Rectal smooth muscle tissue (tissue), 1 donor: ENCODE measurements at regions not wholly inside any gene's neighbourhood (a gene's known extent, or its start where the extent isn't known, plus 50 kb on each side); places are given as distances from the start of the nearest gene placed in this dataset.
A peak's percentile ranks its signal among the peaks of the same experiment; 100 is the strongest.
"Not testable (repeated sequence)": the region's sequence is repeated elsewhere in the genome, so short reads cannot be mapped to it uniquely, and the experiment has no call there.

ENCODE experiments used
- H3K27ac ChIP-seq: one replicate; pipeline ENCODE4 v1.7.0; 2013; ENCODE audit warnings: low read depth, low read length, inconsistent platforms
- H3K27me3 ChIP-seq: one replicate; pipeline ENCODE4 v1.7.0; 2013; ENCODE audit warnings: low read length; ENCODE audit not compliant: control insufficient read depth, insufficient read depth
- H3K36me3 ChIP-seq: one replicate; pipeline ENCODE4 v1.7.0; 2013; ENCODE audit warnings: low read length; ENCODE audit not compliant: control insufficient read depth, insufficient read depth
- H3K4me1 ChIP-seq: one replicate; pipeline ENCODE4 v1.7.0; 2013; ENCODE audit warnings: low read length; ENCODE audit not compliant: control insufficient read depth, insufficient read depth
- H3K4me3 ChIP-seq: one replicate; pipeline ENCODE4 v1.7.0; 2013; ENCODE audit warnings: low read length
- H3K9ac ChIP-seq: one replicate; pipeline ENCODE4 v1.7.0; 2013; ENCODE audit warnings: low read length

DNA sequence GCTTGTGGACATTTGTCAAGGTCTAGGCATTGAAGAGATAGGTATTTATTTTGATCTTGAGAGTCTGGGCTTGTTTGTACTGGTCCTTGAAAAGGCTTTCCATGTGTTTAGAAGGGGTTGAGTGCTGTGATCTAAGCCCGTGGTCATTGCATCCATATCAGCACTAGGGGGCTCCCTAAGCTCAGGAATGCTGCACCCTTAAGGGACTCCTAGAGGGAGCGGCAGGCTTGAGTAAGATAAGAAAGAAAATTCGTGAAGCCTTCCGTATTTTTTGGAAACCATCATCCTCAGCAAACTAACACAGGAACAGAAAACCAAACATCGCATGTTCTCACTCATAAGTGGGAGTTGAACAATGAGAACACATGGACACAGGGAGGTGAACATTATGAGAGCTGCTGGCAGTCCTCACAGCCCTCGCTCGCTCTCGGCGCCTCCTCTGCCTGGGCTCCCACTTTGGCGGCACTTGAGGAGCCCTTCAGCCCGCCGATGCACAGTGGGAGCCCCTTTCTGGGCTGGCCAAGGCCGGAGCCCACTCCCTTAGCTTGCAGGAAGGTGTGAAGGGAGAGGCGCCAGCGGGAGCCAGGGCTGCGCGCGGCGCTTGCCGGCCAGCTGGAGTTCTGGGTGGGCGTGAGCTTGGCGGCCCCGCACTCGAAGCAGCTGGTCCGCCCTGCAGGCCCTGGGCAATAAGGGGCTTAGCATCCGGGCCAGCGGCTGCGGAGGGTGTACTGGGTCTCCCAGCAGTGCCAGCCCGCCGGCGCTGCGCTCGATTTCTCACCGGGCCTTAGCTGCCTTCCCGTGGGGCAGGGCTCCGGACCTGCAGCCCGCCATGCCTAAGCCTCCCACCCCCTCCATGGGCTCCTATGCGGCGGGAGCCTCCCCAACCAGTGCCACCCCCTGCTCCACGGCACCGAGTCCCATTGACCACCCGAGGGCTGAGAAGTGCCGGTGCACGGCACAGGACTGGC, 201.2 kb upstream of the PCDH18 start:
- H3K4me3 ChIP-seq, H3K27me3 ChIP-seq, H3K27ac ChIP-seq, H3K36me3 ChIP-seq, H3K9ac ChIP-seq, H3K4me1 ChIP-seq: not testable (repeated sequence)

GRCh38 chr4:137722910-137723309, 190.6 kb upstream of the PCDH18 start:
- H3K36me3 ChIP-seq: no peaks in the 10 kb centered on the region
- no peak overlapping the region for H3K27ac ChIP-seq
- H3K9ac ChIP-seq: no peak overlapping the region
- H3K4me1 ChIP-seq: no peaks in the 10 kb centered on the region
- no peaks in the 10 kb centered on the region for H3K27me3 ChIP-seq
- H3K4me3 ChIP-seq: no peak overlapping the region

DNA sequence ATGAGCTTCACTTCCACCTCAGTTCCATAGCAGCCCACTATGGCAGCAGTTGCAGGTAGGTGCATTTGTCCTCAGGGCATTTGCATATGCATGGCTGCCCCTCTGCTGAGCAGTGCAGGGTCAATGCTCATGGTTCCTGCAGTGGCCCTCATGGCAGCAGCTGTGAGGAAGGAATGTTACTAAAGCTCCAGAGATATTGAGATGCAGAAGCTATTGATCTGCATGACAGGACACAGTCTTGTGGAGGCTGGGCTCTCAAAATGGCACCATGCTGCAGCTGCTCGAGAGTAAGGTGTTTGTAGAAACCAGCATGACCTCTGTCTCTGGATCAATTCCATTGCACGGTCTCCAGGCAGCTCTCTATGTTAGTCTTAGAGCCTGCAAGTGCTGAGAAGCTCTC, 179.2 kb upstream of the PCDH18 start:
- no peaks in the 10 kb centered on the region for H3K27me3 ChIP-seq
- no peaks in the 10 kb centered on the region for H3K4me1 ChIP-seq
- no peak overlapping the region for H3K4me3 ChIP-seq
- H3K9ac ChIP-seq: no peak overlapping the region
- H3K27ac ChIP-seq: no peak overlapping the region
- no peaks in the 10 kb centered on the region for H3K36me3 ChIP-seq

GRCh38 chr4:137707626-137708025, 175.3 kb upstream of the PCDH18 start:
- Histone ChIP-seq H3K27me3 (no peaks in the 10 kb centered on the region), H3K27ac (no peak overlapping the region), H3K4me1 (peaks cover 22% of the 10 kb centered on the region), H3K9ac (no peak overlapping the region), H3K4me3 (no peak overlapping the region), H3K36me3 (no peaks in the 10 kb centered on the region)

GRCh38 chr4:137707102-137707620, 174.9 kb upstream of the PCDH18 start:
- no peak overlapping the region for H3K9ac ChIP-seq
- H3K27me3 ChIP-seq: no peaks in the 10 kb centered on the region
- no peak overlapping the region for H3K27ac ChIP-seq
- H3K36me3 ChIP-seq: no peaks in the 10 kb centered on the region
- H3K4me3 ChIP-seq: no peak overlapping the region
- H3K4me1 ChIP-seq: peaks cover 24% of the 10 kb centered on the region

- Histone ChIP-seq H3K36me3 (no peaks in the 10 kb centered on the region), H3K27ac (peak overlapping the region; percentile 78), H3K9ac (no peak overlapping the region), H3K4me3 (no peak overlapping the region), H3K4me1 (peaks cover 24% of the 10 kb centered on the region), H3K27me3 (no peaks in the 10 kb centered on the region)
Observed at GRCh38 chr4:137705171-137705783, 173.0 kb upstream of the PCDH18 start.

DNA sequence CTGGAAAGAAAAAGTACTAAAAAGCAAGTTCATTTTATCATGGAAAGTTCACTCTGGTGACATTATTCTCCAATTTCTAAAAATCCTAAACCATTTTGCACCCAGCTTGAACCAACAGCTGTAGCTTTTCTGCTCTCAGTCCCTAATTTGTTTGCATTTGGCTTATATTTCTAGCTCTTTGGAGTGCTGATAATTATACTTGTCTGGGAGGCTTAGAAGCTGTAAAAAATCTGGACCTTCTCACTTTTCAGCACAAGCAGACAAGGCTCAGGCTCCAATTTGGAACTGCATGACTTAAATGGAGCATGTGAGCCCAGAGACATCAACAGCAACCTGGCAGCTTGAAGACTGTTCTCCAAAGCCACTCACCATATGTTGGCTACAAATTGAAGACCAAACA, 170.9 kb upstream of the PCDH18 start:
- H3K9ac ChIP-seq: no peak overlapping the region
- H3K36me3 ChIP-seq: no peaks in the 10 kb centered on the region
- no peaks in the 10 kb centered on the region for H3K27me3 ChIP-seq
- peaks cover 26% of the 10 kb centered on the region for H3K4me1 ChIP-seq
- peak overlapping the region; percentile 32 for H3K27ac ChIP-seq
- no peak overlapping the region for H3K4me3 ChIP-seq

DNA sequence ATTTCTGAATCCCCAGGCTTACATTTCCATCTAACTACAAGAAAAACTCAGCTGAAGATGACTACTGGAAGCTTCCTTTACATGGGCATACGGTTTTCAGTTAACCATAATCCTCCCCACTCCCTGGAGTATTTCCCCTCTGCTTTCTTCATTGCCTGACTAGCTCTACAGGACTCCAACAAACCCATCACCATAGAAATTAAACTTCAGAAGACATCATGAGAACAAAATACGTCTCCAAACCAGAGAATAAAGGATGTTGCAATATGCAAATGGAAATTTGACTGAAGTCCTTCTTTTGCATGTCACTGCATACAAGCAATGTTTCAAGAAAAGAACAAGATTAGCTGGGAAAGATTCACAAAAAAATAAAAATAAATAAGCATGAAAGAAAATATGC, 170.2 kb upstream of the PCDH18 start:
- no peak overlapping the region for H3K4me3 ChIP-seq
- H3K4me1 ChIP-seq: peaks cover 26% of the 10 kb centered on the region
- no peak overlapping the region for H3K27ac ChIP-seq
- no peak overlapping the region for H3K9ac ChIP-seq
- no peaks in the 10 kb centered on the region for H3K36me3 ChIP-seq
- H3K27me3 ChIP-seq: no peaks in the 10 kb centered on the region

- Histone ChIP-seq H3K9ac (no peak overlapping the region), H3K36me3 (no peaks in the 10 kb centered on the region), H3K27me3 (no peaks in the 10 kb centered on the region), H3K4me1 (peaks cover 26% of the 10 kb centered on the region), H3K27ac (no peak overlapping the region), H3K4me3 (no peak overlapping the region)
Observed at GRCh38 chr4:137701401-137701800, 169.1 kb upstream of the PCDH18 start.

- no peak overlapping the region for H3K27ac ChIP-seq
- H3K4me1 ChIP-seq: peaks cover 26% of the 10 kb centered on the region
- no peak overlapping the region for H3K9ac ChIP-seq
- H3K27me3 ChIP-seq: no peaks in the 10 kb centered on the region
- no peaks in the 10 kb centered on the region for H3K36me3 ChIP-seq
- H3K4me3 ChIP-seq: no peak overlapping the region
Observed at GRCh38 chr4:137700751-137701150, 168.5 kb upstream of the PCDH18 start.

DNA sequence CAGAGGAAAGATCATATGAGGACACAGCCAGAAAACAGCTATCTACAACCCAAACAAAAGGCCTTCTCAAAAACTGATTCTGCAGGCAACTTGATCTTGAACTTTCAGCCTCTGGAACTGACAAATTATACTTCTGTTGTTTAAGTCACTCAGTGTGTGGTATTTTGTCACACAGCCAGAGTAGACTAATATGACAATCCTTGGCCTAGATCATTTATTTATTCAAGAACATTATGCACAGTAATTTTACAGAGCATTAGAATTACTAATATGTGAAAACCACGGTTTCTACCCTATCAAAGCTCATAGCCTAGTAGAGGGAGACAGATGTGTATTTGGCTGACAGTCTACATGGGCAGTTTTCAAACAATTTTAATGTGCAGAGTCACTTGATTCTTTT, 167.8 kb upstream of the PCDH18 start:
- H3K4me1 ChIP-seq: peaks cover 23% of the 10 kb centered on the region
- no peaks in the 10 kb centered on the region for H3K27me3 ChIP-seq
- H3K9ac ChIP-seq: no peak overlapping the region
- no peak overlapping the region for H3K27ac ChIP-seq
- no peak overlapping the region for H3K4me3 ChIP-seq
- no peaks in the 10 kb centered on the region for H3K36me3 ChIP-seq

DNA sequence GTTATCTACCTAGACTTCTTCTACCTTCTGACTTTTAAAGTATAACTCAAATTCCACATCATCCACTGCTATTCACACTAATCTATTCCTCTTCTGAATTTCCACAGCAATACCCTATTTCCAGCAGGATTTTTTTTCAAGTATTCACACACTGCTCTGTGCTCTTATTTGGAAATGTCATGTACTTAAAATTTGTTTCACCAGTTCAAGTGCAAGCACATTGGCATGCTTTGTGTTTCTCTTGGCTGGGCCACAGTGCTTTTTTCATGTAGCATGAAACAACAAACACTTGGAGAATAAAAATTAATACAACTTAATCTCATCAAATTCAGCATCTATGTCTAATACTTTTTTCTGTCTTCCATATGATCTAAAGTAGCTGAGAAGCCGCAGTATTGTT, 161.8 kb upstream of the PCDH18 start:
- Histone ChIP-seq H3K27ac (no peak overlapping the region), H3K27me3 (no peaks in the 10 kb centered on the region), H3K36me3 (no peaks in the 10 kb centered on the region), H3K4me1 (peaks cover 15% of the 10 kb centered on the region), H3K4me3 (no peak overlapping the region), H3K9ac (no peak overlapping the region)
